Caco-2 (cell line): ENCODE measurements at regions not wholly inside any gene's neighbourhood (a gene's known extent, or its start where the extent isn't known, plus 50 kb on each side); places are given as distances from the start of the nearest gene placed in this dataset.

Experiments used
- BruUV-seq: library from RNA; stranded (reverse); fragments of 400-500 nt; replicated peaks from 2 replicates; lab custom pipeline; 2021; lab: Mats Ljungman, UMichigan
- CTCF ChIA-PET: fragments of 300-600 bp; sonication (Branson Sonifier 250); formaldehyde crosslinking; loops from one replicate; lab custom pipeline; 2022; ENCODE audit warnings: antibody characterized with exemption; lab: Charles Lee
- POLR2A ChIA-PET: fragments of 300-600 bp; sonication (Branson Sonifier 250); formaldehyde crosslinking; loops from one replicate; lab custom pipeline; 2022; ENCODE audit warnings: antibody characterized with exemption; lab: Charles Lee
- DNase-seq, 2 experiments: peaks; one replicate each; pipeline versions ENCODE4 v3.0.0 to v3.0.0-alpha.2; 2020 to 2022
- H3K27me3 ChIP-seq: replicated peaks from 2 replicates; pipeline ENCODE4 v1.6.0; 2011; ENCODE audit warnings: low read length; ENCODE audit not compliant: control insufficient read depth, insufficient read depth
- H3K36me3 ChIP-seq: 2 replicates; pipeline ENCODE4 v1.5.1; 2011; ENCODE audit warnings: low read length; ENCODE audit not compliant: control insufficient read depth, insufficient read depth
- H3K4me1 ChIP-seq: fragments of 250-450 bp; sonication (Bioruptor Pico); 2 replicates; pipeline ENCODE4 v1.5.1; 2020; ENCODE audit warnings: mild to moderate bottlenecking
- H3K4me3 ChIP-seq: 2 replicates; pipeline ENCODE4 v1.5.1; 2011; ENCODE audit warnings: low read depth, mild to moderate bottlenecking, control low read depth, low read length
- H3K9me3 ChIP-seq: fragments of 250-450 bp; sonication (Bioruptor Pico); 2 replicates; pipeline ENCODE4 v1.5.1; 2020; ENCODE audit warnings: mild to moderate bottlenecking, moderate library complexity
- H3K27ac Mint-ChIP-seq: one replicate; pipeline ENCODE4 v1.8.0; 2022; ENCODE audit warnings: mixed read lengths; ENCODE audit not compliant: unreplicated experiment
- H3K27me3 Mint-ChIP-seq: one replicate; pipeline ENCODE4 v1.8.0; 2022; ENCODE audit warnings: mixed read lengths; ENCODE audit not compliant: insufficient read depth, unreplicated experiment
- H3K36me3 Mint-ChIP-seq: one replicate; pipeline ENCODE4 v1.8.0; 2022; ENCODE audit warnings: mild to moderate bottlenecking, mixed read lengths; ENCODE audit not compliant: insufficient read depth, unreplicated experiment
- H3K4me1 Mint-ChIP-seq: one replicate; pipeline ENCODE4 v1.8.0; 2022; ENCODE audit warnings: low read depth, mixed read lengths; ENCODE audit not compliant: unreplicated experiment
- H3K4me3 Mint-ChIP-seq: one replicate; pipeline ENCODE4 v1.8.0; 2022; ENCODE audit warnings: mild to moderate bottlenecking, moderate library complexity, mixed read lengths; ENCODE audit not compliant: unreplicated experiment
- H3K9me3 Mint-ChIP-seq: one replicate; pipeline ENCODE4 v1.8.0; 2022; ENCODE audit warnings: mixed read lengths; ENCODE audit not compliant: unreplicated experiment
- intact Hi-C: fragments of 100-400 bp; cut with micrococcal nuclease; formaldehyde crosslinking; loops from one replicate; pipeline ENCODE4 v1.10.0; 2022; ENCODE audit not compliant: unreplicated experiment
- TF ChIP-seq, protein P1 (sequence below), 2 experiments: fragments of 200-600 bp in 1 of 2; IDR thresholded peaks; 1 replicate in 1 of 2; 2 replicates in 1 of 2; pipeline versions ENCODE4 v1.5.1 to v1.8.0; 2011 to 2022; ENCODE audit warnings: antibody characterized with exemption in 1 of 2, control low read depth in 1 of 2, inconsistent platforms in 1 of 2, low read depth in 1 of 2, low read length in 1 of 2, mild to moderate bottlenecking in 1 of 2, moderate library complexity in 1 of 2; ENCODE audit not compliant: insufficient read depth in 1 of 2, severe bottlenecking in 1 of 2, unreplicated experiment in 1 of 2

DNA sequence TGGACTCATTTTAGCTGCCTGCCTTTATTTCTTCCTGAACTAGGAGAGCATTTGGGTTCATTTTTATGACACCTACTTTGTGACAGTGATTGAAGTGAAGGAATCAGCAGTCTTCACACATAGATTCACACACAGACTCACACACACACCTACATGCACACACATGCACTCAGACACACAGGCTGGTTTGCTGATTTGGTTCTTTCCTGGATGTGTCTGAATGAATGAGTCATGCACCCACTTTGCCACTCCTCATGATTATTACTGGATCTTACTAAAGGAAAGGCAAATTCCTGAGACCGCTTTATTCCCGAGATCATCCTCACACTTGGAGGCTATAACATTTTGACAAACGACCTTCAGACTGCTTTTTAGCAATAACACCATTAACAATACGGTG, 529.5 kb downstream of the AGTPBP1 start:
- DNase-seq: no peak
- ChIA-PET CTCF (no interaction called here), POLR2A (no interaction called here)
- no peaks in the 10 kb centered on the region for H3K4me1 Mint-ChIP-seq
- no peak overlapping the region for H3K27ac Mint-ChIP-seq
- H3K4me3 ChIP-seq: no peak overlapping the region
- H3K27me3 ChIP-seq: no peaks in the 10 kb centered on the region
- H3K36me3 ChIP-seq: no peaks in the 10 kb centered on the region
- BruUV-seq: no TSS peak
- no peak overlapping the region for H3K4me3 Mint-ChIP-seq
- intact Hi-C loops: no loop called here
- H3K36me3 Mint-ChIP-seq: no peaks in the 10 kb centered on the region
- H3K9me3 ChIP-seq: no peaks in the 10 kb centered on the region
- H3K4me1 ChIP-seq: no peaks in the 10 kb centered on the region
- H3K9me3 Mint-ChIP-seq: no peaks in the 10 kb centered on the region
- peaks cover 7% of the 10 kb centered on the region for H3K27me3 Mint-ChIP-seq
- TF ChIP-seq, protein P1, sequence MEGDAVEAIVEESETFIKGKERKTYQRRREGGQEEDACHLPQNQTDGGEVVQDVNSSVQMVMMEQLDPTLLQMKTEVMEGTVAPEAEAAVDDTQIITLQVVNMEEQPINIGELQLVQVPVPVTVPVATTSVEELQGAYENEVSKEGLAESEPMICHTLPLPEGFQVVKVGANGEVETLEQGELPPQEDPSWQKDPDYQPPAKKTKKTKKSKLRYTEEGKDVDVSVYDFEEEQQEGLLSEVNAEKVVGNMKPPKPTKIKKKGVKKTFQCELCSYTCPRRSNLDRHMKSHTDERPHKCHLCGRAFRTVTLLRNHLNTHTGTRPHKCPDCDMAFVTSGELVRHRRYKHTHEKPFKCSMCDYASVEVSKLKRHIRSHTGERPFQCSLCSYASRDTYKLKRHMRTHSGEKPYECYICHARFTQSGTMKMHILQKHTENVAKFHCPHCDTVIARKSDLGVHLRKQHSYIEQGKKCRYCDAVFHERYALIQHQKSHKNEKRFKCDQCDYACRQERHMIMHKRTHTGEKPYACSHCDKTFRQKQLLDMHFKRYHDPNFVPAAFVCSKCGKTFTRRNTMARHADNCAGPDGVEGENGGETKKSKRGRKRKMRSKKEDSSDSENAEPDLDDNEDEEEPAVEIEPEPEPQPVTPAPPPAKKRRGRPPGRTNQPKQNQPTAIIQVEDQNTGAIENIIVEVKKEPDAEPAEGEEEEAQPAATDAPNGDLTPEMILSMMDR (IDR thresholded peaks at IDR 0.05; ENCODE audit: insufficient read depth in 1 of 2, low read depth in 1 of 2, low read length in 1 of 2, severe bottlenecking in 1 of 2, unreplicated experiment in 1 of 2): no peak

DNA sequence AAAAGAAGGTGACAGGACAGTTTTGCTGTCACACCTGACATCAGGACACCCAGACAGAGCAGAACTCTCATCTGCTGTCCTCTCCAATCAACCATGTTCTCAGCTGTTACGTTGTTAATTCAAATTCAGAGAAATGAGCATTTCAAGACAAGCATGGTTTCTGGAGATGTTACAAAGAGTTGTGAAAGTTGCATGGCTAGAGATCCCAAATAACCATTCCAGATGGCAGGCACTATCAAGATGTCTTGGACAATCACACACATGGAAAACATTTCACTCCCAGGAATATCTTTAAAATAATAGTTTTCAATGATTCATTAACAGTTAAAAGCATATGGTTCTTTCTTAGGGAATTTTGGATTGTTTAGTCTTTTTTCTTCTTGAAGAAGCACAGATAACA, 533.1 kb downstream of the AGTPBP1 start:
- Histone ChIP-seq H3K27me3 (no peaks in the 10 kb centered on the region), H3K4me3 (no peak overlapping the region), H3K36me3 (no peaks in the 10 kb centered on the region), H3K4me1 (no peaks in the 10 kb centered on the region), H3K9me3 (no peaks in the 10 kb centered on the region)
- no peak overlapping the region for H3K4me3 Mint-ChIP-seq
- no peaks in the 10 kb centered on the region for H3K36me3 Mint-ChIP-seq
- TF ChIP-seq, protein P1 (IDR thresholded peaks at IDR 0.05; ENCODE audit: insufficient read depth in 1 of 2, low read depth in 1 of 2, low read length in 1 of 2, severe bottlenecking in 1 of 2, unreplicated experiment in 1 of 2): no peak
- intact Hi-C loops: no loop called here
- POLR2A ChIA-PET: no interaction called here
- H3K27me3 Mint-ChIP-seq: peaks cover under 1% of the 10 kb centered on the region
- no peak overlapping the region for H3K27ac Mint-ChIP-seq
- no peaks in the 10 kb centered on the region for H3K9me3 Mint-ChIP-seq
- CTCF ChIA-PET: no interaction called here
- no TSS peak for BruUV-seq
- DNase-seq: no peak
- H3K4me1 Mint-ChIP-seq: no peaks in the 10 kb centered on the region

DNA sequence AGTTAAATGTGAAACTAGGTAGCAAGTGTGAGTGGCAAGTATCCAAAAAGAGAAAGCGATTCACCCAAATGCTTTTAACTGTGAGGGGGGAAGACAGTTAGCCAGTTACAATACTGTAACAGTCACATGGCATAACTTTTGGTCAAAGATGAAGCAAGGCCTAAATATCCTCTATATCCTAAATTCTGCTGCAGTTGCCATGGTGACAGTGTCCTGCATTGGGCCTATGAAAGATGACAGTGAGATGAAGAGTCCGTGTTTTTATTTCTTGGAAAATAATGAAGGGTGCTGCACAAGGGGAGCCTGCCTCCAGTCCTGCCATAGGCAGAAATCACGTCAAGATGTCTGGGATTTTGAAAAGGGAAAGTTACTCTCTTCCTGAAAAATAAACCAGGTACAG, 534.6 kb downstream of the NTRK2 start:
- H3K9me3 Mint-ChIP-seq: no peaks in the 10 kb centered on the region
- TF ChIP-seq, protein P1 (IDR thresholded peaks at IDR 0.05; ENCODE audit: insufficient read depth in 1 of 2, low read depth in 1 of 2, low read length in 1 of 2, severe bottlenecking in 1 of 2, unreplicated experiment in 1 of 2): no peak
- POLR2A ChIA-PET: no interaction called here
- H3K4me3 ChIP-seq: no peak overlapping the region
- H3K27me3 ChIP-seq: no peaks in the 10 kb centered on the region
- H3K27ac Mint-ChIP-seq: no peak overlapping the region
- H3K4me3 Mint-ChIP-seq: no peak overlapping the region
- no peaks in the 10 kb centered on the region for H3K27me3 Mint-ChIP-seq
- H3K36me3 Mint-ChIP-seq: no peaks in the 10 kb centered on the region
- CTCF ChIA-PET: no interaction called here
- DNase-seq: no peak
- intact Hi-C loops: no loop called here
- H3K4me1 ChIP-seq: no peaks in the 10 kb centered on the region
- H3K4me1 Mint-ChIP-seq: no peaks in the 10 kb centered on the region
- no peaks in the 10 kb centered on the region for H3K36me3 ChIP-seq
- BruUV-seq: no TSS peak
- H3K9me3 ChIP-seq: no peaks in the 10 kb centered on the region
